Posterior cingulate gyrus (tissue), 11 donors: ENCODE measurements at regions not wholly inside any gene's neighbourhood (a gene's known extent, or its start where the extent isn't known, plus 50 kb on each side); places are given as distances from the start of the nearest gene placed in this dataset.
"Not testable (repeated sequence)": the region's sequence is repeated elsewhere in the genome, so short reads cannot be mapped to it uniquely, and the experiment has no call there.

ENCODE experiments used
- DNase-seq, 10 donors: peaks; one replicate each; pipeline versions ENCODE4 v3.0.0 to v3.0.0-alpha.2; 2020 to 2021; ENCODE audit warnings: mixed read lengths in 3 of 10
- intact Hi-C: fragments of 100-400 bp; cut with DNase I; formaldehyde crosslinking; loops from one replicate; pipeline ENCODE4 v1.15.1; 2023

GRCh38 chr3:125910851-125911250 is 58.1 kb upstream of the ROPN1B start:
- intact Hi-C loops, DNase-seq: not testable (repeated sequence)

GRCh38 chr3:125914608-125915436 is 54.2 kb upstream of the ROPN1B start:
- DNase-seq, intact Hi-C loops: not testable (repeated sequence)

GRCh38 chr3:125915437-125915787 is 53.6 kb upstream of the ROPN1B start:
- intact Hi-C loops: not testable (repeated sequence)
- peak in 2 of 10 donors; percentile 6 to 78 for DNase-seq

GRCh38 chr3:125915792-125916375 is 53.1 kb upstream of the ROPN1B start:
- intact Hi-C loops: not testable (repeated sequence)
- peak; percentile 99 to 100 (median 100) for DNase-seq

- DNase-seq: peak; percentile 91 to 99 (median 96)
- intact Hi-C loops: no loop called here
Measured at GRCh38 chr3:125916376-125916978, 52.5 kb upstream of the ROPN1B start.

DNA sequence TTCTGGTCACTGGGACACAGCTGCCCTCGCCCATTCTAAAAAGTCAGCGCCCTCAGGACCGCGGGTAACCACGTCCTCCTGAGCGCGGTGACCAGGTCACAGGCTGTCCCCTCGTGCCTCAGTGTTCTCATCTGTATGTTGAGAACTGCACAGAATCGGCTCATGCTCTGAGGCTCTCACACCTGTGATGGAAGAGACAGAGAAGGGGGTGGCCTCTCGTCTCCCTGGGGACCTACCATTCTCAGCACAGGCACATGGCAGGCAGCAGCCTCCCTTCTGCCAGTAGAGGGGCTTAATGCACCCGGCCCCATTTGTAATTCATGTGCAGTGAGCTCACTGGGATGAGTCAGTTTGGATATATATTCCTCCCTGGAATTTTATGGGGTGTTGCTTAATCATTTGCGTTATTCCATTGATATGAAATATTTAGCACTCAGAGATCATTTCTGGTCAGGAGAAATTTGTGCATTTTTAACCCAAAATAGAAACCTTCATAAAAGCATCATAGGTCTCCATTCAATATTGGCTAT is 51.9 kb upstream of the ROPN1B start:
- DNase-seq: peak in 2 of 10 donors; percentile 11 to 60
- intact Hi-C loops: not testable (repeated sequence)

DNA sequence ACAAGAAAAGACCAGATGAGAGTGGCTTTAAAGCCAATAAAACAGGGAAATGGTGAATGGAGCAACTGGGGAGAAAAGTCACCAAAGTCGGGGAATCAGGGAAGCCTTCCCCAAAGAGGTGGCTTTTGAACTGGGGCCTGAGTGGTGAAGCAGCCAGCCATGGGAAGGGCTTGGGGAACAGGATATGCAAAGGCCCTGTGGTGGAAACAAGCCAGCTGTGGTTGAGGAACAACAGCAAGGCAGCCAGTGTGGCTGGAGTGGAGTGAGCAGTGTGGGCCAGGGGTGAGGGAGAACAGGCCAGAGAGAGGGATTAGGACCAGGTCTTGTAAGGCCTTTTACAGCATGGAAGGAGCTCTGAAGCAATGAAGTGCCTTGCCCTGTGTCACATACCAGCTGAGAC is 51.0 kb upstream of the ROPN1B start:
- DNase-seq: peak in 1 of 10 donors; percentile 18
- intact Hi-C loops: not testable (repeated sequence)

DNA sequence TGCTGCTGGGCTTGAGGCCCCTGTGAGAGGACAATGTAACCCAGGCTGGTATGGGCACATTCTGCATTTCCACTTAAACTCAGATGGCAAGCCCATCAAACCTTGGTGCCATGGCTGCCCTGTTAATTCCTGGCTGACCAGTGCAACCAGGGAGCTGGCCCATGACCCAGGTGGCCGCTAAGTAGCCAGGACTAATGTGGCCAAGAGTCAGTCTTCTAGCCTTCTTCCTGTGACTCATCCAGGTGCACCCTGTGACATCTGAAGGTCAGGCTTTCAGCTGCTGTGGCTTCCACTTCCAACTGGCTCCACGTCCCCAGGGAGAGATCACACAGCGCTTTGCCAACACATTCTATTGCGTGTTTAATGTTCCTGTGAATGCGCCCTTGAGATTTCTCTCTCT is 50.5 kb upstream of the ROPN1B start:
- DNase-seq: peak in 1 of 10 donors; percentile 28
- intact Hi-C loops: not testable (repeated sequence)

- intact Hi-C loops: not testable (repeated sequence)
- peak in 1 of 10 donors; percentile 40 for DNase-seq
Measured at GRCh38 chr3:125918866-125919265, 50.1 kb upstream of the ROPN1B start.
